DMS79 (cell line): ENCODE measurements at regions not wholly inside any gene's neighbourhood (a gene's known extent, or its start where the extent isn't known, plus 50 kb on each side); places are given as distances from the start of the nearest gene placed in this dataset.

Source experiments
- DNase-seq: peaks from one replicate; lab custom pipeline; 2025; lab: John Stamatoyannopoulos, UW

- no peak for DNase-seq
Observed at GRCh38 chr10:78393094-78393493, 359.4 kb downstream of the RPS24 start.

GRCh38 chr10:78394047-78394446 is 360.4 kb downstream of the RPS24 start:
- DNase-seq = no peak

DNA sequence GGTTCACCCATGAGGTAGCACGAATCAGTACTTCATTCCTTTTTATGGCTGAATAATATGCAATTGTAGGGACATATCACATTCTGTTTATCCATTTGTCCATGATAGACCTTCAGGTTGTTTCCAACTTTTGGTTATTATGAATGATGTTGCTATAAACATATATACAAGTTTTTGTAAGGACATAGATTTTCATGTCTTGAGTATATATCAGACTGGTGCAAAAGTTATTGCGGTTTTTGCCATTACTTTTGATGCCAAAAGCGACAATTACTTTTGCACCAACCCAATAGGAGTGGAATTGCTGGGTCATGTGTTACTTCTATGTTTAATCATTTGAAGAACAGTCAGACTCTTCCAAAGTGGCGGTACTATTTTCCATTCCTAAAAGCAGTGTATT is 361.5 kb downstream of the RPS24 start:
- no peak for DNase-seq

DNA sequence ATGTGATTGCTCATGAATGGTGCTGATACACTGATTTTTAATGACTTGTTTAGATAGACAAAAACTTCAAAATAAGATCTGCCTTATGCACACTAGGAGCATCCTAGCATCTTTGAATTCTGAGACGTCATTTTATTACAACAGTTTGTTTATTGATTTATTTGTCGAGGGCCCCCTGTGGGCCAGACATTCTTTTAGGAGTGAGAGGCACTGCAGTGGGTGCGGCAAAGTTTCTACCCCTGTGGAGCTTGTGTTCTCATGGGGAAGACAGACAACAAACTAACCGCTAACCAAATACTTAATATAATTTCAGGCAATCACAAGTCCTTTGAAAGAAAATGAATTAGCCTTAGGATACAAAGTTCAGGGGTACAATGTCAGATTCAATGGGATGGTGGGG is 363.1 kb downstream of the RPS24 start:
- no peak for DNase-seq

DNA sequence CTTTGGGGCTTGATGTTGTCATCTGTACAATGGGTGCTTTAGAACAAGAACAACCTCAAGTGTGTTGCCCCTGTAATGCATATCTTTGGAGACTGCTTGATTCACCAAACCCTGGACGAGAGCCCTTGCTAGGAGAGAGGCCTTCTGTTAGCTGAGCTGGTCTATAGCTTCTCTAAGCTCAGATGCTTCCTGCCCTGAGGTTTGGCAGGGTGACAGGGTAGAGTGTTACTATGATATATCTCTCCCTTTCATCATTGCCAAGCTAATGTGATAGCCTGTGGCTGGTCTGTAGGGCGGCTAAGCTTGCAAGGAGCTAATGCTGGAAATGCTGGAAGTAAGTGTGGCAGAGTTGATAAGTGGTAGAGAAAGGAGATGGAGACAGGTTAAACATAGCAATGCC is 364.1 kb downstream of the RPS24 start:
- DNase-seq = no peak

DNA sequence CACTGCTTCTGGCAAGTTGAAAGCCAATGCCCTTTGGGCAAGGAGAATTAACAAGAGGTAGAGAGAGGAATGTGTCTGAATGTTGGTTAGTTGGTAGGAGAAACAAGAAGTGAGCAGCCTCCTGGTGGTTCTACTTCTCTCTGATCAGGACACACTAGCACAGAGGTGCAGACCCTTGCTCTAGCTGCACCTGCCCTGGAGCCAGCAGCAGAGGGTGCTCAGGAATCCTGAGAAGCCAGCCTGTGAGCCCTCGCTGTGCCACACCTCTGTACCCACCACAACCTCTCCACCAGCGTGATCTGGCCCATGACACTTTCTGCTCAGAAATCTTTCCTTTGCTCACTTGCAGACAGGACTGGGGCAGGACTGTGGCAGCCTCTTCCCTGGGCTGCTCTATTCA is 364.7 kb downstream of the RPS24 start:
- DNase-seq = no peak

- no peak for DNase-seq
Observed at GRCh38 chr10:78401624-78402367, 368.1 kb downstream of the RPS24 start.

DNA sequence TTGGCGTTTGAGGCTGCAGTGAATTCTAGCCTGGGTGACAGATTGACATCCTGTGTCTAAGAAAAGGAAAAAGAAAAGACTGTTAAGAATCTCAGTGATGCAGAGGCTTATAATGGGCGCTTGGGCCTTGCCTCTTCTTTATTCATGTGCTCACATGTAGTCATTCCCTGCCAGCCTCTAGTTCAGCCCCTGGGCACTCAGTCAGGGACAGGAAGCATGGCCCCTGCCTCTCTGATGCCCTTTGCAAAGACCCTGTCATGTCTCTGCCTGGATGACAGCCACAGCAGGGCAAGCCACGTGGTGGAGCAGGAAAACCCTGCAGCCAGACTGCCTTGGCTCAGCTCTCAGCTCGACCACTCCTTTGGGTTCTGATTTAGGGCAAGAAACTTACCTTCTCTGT is 368.9 kb downstream of the RPS24 start:
- DNase-seq = no peak

- no peak for DNase-seq
Observed at GRCh38 chr10:78403781-78404180, 370.1 kb downstream of the RPS24 start.

DNA sequence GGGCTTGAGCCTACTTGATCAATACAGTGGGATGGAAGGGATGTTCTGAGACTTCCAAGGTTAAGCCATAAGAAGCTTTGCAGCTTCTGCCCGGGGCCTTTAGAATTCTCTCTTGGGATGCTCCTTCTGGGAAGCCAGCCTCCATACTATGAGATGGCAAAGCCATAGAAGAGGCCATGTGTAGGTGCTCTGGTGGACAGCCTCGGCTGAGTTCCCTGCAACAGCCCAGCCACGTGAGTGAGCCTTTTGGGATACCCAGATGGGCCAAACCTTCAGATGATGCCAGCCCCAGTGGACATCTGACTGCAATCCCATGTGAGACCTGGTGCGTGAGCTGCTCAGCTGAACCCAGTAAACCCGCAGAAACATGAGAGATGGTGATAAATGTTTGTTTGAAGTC is 370.6 kb downstream of the RPS24 start:
- DNase-seq = no peak

DNA sequence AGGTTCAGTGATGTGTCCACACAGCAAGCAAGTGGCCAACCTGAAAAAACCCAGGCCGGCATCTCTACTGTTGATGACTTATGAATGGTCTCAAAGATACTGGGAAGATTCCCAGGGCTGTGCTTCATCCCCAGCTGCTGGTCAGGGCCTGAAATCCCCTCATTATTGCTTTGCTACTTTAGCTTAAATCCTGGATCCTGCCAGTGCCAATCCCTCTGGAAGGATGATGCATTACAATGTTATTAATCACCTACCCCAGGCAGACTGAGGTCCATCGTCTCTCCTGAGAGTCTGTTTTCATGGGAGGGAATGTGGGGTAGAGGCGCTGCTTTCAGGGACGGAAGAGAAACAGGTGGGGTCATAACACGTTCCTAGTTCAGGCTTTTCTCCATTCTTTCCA is 371.6 kb downstream of the RPS24 start:
- no peak for DNase-seq

DNA sequence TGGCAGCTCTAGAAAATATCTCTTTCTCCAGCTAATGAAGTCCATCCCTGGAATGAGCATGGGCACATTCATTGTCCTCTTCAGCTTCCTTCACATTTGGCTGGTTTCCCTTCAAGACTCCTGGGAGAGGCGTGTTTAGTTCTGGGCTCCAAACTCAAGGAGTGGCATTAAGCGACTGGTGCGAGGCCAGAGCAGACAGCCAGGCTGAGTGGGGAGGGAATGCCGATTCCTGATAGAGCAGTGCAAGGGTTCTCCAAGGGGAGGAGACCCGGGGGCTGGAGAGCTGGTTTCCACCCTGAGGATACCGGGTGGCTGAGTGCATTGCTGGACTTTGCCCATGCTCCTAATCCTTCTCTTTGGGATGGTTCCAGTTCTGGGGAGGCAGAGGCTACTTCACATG is 372.1 kb downstream of the RPS24 start:
- DNase-seq = no peak

DNA sequence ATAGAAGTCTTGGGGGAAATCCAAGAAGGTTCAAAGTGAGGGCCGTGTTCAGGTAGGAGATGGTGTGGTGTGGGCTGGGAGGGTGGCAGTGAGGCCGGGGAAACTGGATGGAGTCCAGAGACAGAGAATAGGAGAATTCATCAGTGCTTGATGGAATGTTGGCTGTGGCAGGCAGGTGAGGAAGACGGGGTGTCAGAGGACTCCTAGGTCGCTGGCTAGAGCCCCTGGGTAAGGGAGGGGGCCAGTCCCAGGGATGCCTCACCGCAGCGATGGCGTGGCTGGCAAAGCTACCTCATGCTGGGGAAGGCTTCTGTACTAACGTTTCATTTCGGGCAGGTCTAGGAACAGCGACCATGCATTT is 373.0 kb downstream of the RPS24 start:
- DNase-seq = no peak

GRCh38 chr10:78407009-78407711 is 373.5 kb downstream of the RPS24 start:
- peak; percentile 72 for DNase-seq

DNA sequence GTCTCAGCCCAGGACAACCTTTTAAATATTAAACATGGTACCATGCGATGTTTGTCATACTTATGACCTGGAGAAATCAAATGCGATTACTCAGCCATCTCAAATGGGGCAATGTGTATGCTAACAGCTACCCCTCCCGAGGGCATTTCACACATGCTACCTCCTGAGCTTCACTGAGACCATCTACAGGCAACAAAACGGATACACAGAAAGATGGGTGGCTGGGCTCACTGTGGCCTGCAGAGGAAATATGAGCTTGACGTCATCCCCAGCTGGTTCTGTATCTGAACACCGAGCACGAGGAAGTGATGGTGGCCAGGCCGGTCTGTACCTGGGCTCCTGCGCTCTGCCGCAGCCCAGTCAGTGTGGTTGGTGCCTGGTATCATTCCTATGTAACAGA is 374.3 kb downstream of the RPS24 start:
- no peak for DNase-seq

GRCh38 chr10:78408671-78409472 is 375.2 kb downstream of the RPS24 start:
- DNase-seq = peak; percentile 63

- no peak for DNase-seq
Observed at GRCh38 chr10:78410046-78410965, 376.6 kb downstream of the RPS24 start.

- no peak for DNase-seq
Observed at GRCh38 chr10:78411716-78412115, 378.1 kb downstream of the RPS24 start.

- no peak for DNase-seq
Observed at GRCh38 chr10:78412605-78413004, 378.9 kb downstream of the RPS24 start.

- DNase-seq = no peak
Observed at GRCh38 chr10:78413076-78414055, 379.7 kb downstream of the RPS24 start.

DNA sequence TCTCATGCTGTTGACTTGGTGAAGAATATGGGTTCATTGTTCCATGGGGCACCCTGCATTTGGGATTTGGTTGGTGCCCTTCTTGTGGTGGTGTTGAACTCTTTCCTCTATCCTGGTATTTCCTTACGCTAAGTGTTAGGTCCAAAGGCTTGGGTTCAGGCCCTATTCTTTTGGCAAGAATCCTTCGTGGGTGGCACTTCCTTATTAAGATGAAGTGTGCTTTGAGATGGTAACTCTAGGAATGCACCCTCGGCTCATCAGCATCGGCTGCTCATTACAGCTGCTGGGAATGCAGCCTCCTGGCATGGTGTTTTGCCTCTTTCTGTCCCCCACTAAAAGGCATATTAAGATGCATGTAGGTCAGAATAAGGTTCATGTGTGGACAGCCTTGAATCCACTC is 380.7 kb downstream of the RPS24 start:
- DNase-seq = no peak
